Liver (tissue), 8 donors: ENCODE measurements at regions not wholly inside any gene's neighbourhood (a gene's known extent, or its start where the extent isn't known, plus 50 kb on each side); places are given as distances from the start of the nearest gene placed in this dataset.

ENCODE experiments used
- DNase-seq: peaks from one replicate; pipeline ENCODE4 v3.0.0-alpha.2; 2017; ENCODE audit warnings: low spot score
- H3K27ac ChIP-seq, 2 donors: one replicate each; pipeline ENCODE4 v1.7.0; 2013; ENCODE audit warnings: inconsistent platforms in 2 of 2, low read length in 2 of 2, control low read depth in 1 of 2, low read depth in 1 of 2, mild to moderate bottlenecking in 1 of 2
- H3K27me3 ChIP-seq, 4 donors: one replicate each; pipeline versions ENCODE4 v1.6.1 to v1.7.0; 2013; ENCODE audit warnings: low read length in 3 of 4, inconsistent platforms in 1 of 4, mild to moderate bottlenecking in 1 of 4, moderate library complexity in 1 of 4; ENCODE audit not compliant: control insufficient read depth in 4 of 4, insufficient read depth in 4 of 4
- H3K36me3 ChIP-seq, 4 donors: one replicate each; pipeline versions ENCODE4 v1.6.1 to v1.7.0; 2013; ENCODE audit warnings: low read length in 3 of 4, mild to moderate bottlenecking in 3 of 4, low read depth in 1 of 4, moderate library complexity in 1 of 4; ENCODE audit not compliant: control insufficient read depth in 4 of 4, insufficient read depth in 3 of 4
- H3K4me1 ChIP-seq, 4 donors: one replicate each; pipeline versions ENCODE4 v1.6.1 to v1.7.0; 2013; ENCODE audit warnings: low read length in 3 of 4, mild to moderate bottlenecking in 3 of 4, moderate library complexity in 1 of 4; ENCODE audit not compliant: control insufficient read depth in 4 of 4, insufficient read depth in 4 of 4
- H3K4me3 ChIP-seq, 3 donors: one replicate each; pipeline versions ENCODE4 v1.6.1 to v1.7.0; 2013; ENCODE audit warnings: low read length in 3 of 3, control low read depth in 1 of 3, low read depth in 1 of 3, mild to moderate bottlenecking in 1 of 3
- H3K9ac ChIP-seq, 2 donors: one replicate each; pipeline ENCODE4 v1.7.0; 2013; ENCODE audit warnings: low read length in 2 of 2, mild to moderate bottlenecking in 2 of 2, moderate library complexity in 2 of 2, control low read depth in 1 of 2, low read depth in 1 of 2
- H3K9me3 ChIP-seq, 4 donors: one replicate each; pipeline versions ENCODE4 v1.6.1 to v1.7.0; 2013; ENCODE audit warnings: low read length in 3 of 4; ENCODE audit not compliant: control insufficient read depth in 4 of 4
- ATF3 ChIP-seq: IDR thresholded peaks from 2 replicates; pipeline ENCODE4 v1.6.1; 2016; ENCODE audit warnings: antibody characterized with exemption
- EGR1 ChIP-seq, 2 donors: IDR thresholded peaks; 2 replicates each; pipeline ENCODE4 v1.6.1; 2016 to 2018; ENCODE audit warnings: antibody characterized with exemption in 2 of 2, low read depth in 2 of 2
- FOXA1 ChIP-seq: IDR thresholded peaks from 2 replicates; pipeline ENCODE4 v1.6.1; 2016; ENCODE audit warnings: antibody characterized with exemption
- FOXA2 ChIP-seq: IDR thresholded peaks from 2 replicates; pipeline ENCODE4 v1.6.1; 2016; ENCODE audit warnings: antibody characterized with exemption
- GABPA ChIP-seq, 2 donors: IDR thresholded peaks in 1 of 2; conservative IDR thresholded peaks in 1 of 2; 2 replicates each; pipeline ENCODE4 v1.6.1; 2016; ENCODE audit warnings: antibody characterized with exemption in 2 of 2, mild to moderate bottlenecking in 1 of 2, moderate library complexity in 1 of 2
- HNF4A ChIP-seq, 2 donors: conservative IDR thresholded peaks; 2 replicates each; pipeline ENCODE4 v1.6.1; 2016; ENCODE audit warnings: antibody characterized with exemption in 2 of 2, mild to moderate bottlenecking in 2 of 2
- HNF4G ChIP-seq: IDR thresholded peaks from 2 replicates; pipeline ENCODE4 v1.6.1; 2016; ENCODE audit warnings: antibody characterized with exemption
- JUND ChIP-seq, 2 donors: IDR thresholded peaks; 2 replicates each; pipeline ENCODE4 v1.6.1; 2016; ENCODE audit warnings: antibody characterized with exemption in 2 of 2
- NR2F2 ChIP-seq: IDR thresholded peaks from 2 replicates; pipeline ENCODE4 v1.6.1; 2016; ENCODE audit warnings: antibody characterized with exemption
- RAD21 ChIP-seq, 2 donors: IDR thresholded peaks; 2 replicates each; pipeline ENCODE4 v1.6.1; 2016; ENCODE audit warnings: antibody characterized with exemption in 2 of 2, mild to moderate bottlenecking in 2 of 2
- RXRA ChIP-seq, 2 donors: IDR thresholded peaks; 2 replicates each; pipeline ENCODE4 v1.6.1; 2017 to 2018; ENCODE audit warnings: antibody characterized with exemption in 2 of 2, mild to moderate bottlenecking in 1 of 2
- SP1 ChIP-seq: IDR thresholded peaks from 2 replicates; pipeline ENCODE4 v1.6.1; 2018; ENCODE audit warnings: antibody characterized with exemption, mild to moderate bottlenecking
- TAF1 ChIP-seq: conservative IDR thresholded peaks from 2 replicates; pipeline ENCODE4 v1.6.1; 2016; ENCODE audit warnings: antibody characterized with exemption, mild to moderate bottlenecking
- YY1 ChIP-seq: IDR thresholded peaks from 2 replicates; pipeline ENCODE4 v1.6.1; 2016; ENCODE audit warnings: antibody characterized with exemption, mild to moderate bottlenecking
- WGBS: extraction: QIAGEN DNeasy Blood & Tissue Kit; methylation state at CpG from one replicate; pipeline ENCODE4 v1.1.7; 2013; 5-methylcytosine and 5-hydroxymethylcytosine counted together
- TF ChIP-seq, protein P1 (sequence below): IDR thresholded peaks from 2 replicates; pipeline ENCODE4 v1.6.1; 2016; ENCODE audit warnings: antibody characterized with exemption, mild to moderate bottlenecking
- TF ChIP-seq, protein P2 (sequence below): IDR thresholded peaks from 2 replicates; pipeline ENCODE4 v1.6.1; 2016; ENCODE audit warnings: antibody characterized with exemption
- TF ChIP-seq, protein P3 (sequence below): IDR thresholded peaks from 2 replicates; pipeline ENCODE4 v1.6.1; 2016; ENCODE audit warnings: antibody characterized with exemption
- TF ChIP-seq, protein P4 (sequence below): fragments of 150-350 bp; IDR thresholded peaks from 2 replicates; pipeline ENCODE4 v1.5.1; 2017; ENCODE audit warnings: improper control_type of control experiment, low read depth, low read length; ENCODE audit not compliant: missing input control
- donor health status: healthy.
- donor health status: healthy.
- donor health status: healthy.
- donor health status: healthy.
- donor health status: healthy.

- TF ChIP-seq, protein P1, sequence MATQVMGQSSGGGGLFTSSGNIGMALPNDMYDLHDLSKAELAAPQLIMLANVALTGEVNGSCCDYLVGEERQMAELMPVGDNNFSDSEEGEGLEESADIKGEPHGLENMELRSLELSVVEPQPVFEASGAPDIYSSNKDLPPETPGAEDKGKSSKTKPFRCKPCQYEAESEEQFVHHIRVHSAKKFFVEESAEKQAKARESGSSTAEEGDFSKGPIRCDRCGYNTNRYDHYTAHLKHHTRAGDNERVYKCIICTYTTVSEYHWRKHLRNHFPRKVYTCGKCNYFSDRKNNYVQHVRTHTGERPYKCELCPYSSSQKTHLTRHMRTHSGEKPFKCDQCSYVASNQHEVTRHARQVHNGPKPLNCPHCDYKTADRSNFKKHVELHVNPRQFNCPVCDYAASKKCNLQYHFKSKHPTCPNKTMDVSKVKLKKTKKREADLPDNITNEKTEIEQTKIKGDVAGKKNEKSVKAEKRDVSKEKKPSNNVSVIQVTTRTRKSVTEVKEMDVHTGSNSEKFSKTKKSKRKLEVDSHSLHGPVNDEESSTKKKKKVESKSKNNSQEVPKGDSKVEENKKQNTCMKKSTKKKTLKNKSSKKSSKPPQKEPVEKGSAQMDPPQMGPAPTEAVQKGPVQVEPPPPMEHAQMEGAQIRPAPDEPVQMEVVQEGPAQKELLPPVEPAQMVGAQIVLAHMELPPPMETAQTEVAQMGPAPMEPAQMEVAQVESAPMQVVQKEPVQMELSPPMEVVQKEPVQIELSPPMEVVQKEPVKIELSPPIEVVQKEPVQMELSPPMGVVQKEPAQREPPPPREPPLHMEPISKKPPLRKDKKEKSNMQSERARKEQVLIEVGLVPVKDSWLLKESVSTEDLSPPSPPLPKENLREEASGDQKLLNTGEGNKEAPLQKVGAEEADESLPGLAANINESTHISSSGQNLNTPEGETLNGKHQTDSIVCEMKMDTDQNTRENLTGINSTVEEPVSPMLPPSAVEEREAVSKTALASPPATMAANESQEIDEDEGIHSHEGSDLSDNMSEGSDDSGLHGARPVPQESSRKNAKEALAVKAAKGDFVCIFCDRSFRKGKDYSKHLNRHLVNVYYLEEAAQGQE, result no peak
- TF ChIP-seq RXRA (IDR thresholded peaks at IDR 0.05), result no peak
- no peak for TF ChIP-seq RAD21 (IDR thresholded peaks at IDR 0.05)
- TF ChIP-seq HNF4A (conservative IDR thresholded peaks at IDR 0.05), result no peak
These were observed 339.2 kb downstream of the ZNF326 start (continued) for GRCh38 chr1:90334137-90334536.

DNA sequence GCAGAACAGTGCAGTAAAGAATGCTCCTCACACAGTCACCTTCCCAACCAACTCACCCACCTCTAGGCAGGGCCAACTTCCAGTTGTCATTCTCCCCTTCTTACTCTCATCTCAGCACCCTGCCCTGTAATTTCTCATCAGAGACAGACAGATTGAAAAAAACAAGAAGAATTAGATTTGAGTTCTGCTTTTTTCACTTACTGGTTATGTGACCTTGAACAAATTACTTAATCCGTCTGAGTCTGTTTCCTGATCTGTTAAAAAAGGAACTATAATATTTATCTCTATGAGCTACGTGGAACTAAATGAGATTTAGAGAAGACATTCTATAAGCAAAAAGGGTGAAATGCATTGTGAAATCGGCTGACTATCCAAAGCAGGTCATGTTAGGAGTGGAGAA is 330.3 kb downstream of the ZNF326 start:
- H3K9ac ChIP-seq, result no peak overlapping the region
- peaks cover 0 to 2% (median 0%) of the 10 kb centered on the region in 4 donors for H3K9me3 ChIP-seq
- no peak for DNase-seq
- H3K36me3 ChIP-seq, result no peaks in the 10 kb centered on the region
- TF ChIP-seq RXRA (IDR thresholded peaks at IDR 0.05) (no peak), FOXA2 (no peak), TAF1 (no peak), HNF4A (conservative IDR thresholded peaks at IDR 0.05) (no peak), EGR1 (IDR thresholded peaks at IDR 0.05; ENCODE audit: low read depth in 2 of 2) (no peak), GABPA (IDR thresholded peaks at IDR 0.05 in 1 of 2, conservative IDR thresholded peaks at IDR 0.05 in 1 of 2) (no peak), SP1 (no peak), FOXA1 (no peak), JUND (IDR thresholded peaks at IDR 0.05) (no peak), RAD21 (IDR thresholded peaks at IDR 0.05) (no peak), NR2F2 (no peak), HNF4G (no peak), ATF3 (no peak), YY1 (no peak)
- TF ChIP-seq, protein P1, result no peak
- TF ChIP-seq, protein P2, sequence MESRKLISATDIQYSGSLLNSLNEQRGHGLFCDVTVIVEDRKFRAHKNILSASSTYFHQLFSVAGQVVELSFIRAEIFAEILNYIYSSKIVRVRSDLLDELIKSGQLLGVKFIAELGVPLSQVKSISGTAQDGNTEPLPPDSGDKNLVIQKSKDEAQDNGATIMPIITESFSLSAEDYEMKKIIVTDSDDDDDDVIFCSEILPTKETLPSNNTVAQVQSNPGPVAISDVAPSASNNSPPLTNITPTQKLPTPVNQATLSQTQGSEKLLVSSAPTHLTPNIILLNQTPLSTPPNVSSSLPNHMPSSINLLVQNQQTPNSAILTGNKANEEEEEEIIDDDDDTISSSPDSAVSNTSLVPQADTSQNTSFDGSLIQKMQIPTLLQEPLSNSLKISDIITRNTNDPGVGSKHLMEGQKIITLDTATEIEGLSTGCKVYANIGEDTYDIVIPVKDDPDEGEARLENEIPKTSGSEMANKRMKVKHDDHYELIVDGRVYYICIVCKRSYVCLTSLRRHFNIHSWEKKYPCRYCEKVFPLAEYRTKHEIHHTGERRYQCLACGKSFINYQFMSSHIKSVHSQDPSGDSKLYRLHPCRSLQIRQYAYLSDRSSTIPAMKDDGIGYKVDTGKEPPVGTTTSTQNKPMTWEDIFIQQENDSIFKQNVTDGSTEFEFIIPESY, result no peak
- TF ChIP-seq, protein P3, sequence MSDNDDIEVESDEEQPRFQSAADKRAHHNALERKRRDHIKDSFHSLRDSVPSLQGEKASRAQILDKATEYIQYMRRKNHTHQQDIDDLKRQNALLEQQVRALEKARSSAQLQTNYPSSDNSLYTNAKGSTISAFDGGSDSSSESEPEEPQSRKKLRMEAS, result no peak
- TF ChIP-seq, protein P4, sequence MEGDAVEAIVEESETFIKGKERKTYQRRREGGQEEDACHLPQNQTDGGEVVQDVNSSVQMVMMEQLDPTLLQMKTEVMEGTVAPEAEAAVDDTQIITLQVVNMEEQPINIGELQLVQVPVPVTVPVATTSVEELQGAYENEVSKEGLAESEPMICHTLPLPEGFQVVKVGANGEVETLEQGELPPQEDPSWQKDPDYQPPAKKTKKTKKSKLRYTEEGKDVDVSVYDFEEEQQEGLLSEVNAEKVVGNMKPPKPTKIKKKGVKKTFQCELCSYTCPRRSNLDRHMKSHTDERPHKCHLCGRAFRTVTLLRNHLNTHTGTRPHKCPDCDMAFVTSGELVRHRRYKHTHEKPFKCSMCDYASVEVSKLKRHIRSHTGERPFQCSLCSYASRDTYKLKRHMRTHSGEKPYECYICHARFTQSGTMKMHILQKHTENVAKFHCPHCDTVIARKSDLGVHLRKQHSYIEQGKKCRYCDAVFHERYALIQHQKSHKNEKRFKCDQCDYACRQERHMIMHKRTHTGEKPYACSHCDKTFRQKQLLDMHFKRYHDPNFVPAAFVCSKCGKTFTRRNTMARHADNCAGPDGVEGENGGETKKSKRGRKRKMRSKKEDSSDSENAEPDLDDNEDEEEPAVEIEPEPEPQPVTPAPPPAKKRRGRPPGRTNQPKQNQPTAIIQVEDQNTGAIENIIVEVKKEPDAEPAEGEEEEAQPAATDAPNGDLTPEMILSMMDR, result no peak
- 56% methylated on average over 3 of the region's 3 CpGs for WGBS
- no peak overlapping the region for H3K27ac ChIP-seq
- H3K4me3 ChIP-seq, result no peak overlapping the region
- no peaks in the 10 kb centered on the region for H3K4me1 ChIP-seq
- peaks cover 0 to 4% (median 0%) of the 10 kb centered on the region in 4 donors for H3K27me3 ChIP-seq
